ENCODE measurements at regions not wholly inside any gene's neighbourhood (a gene's known extent, or its start where the extent isn't known, plus 50 kb on each side); places are given as distances from the start of the nearest gene placed in this dataset.

GRCh38 chr18:24602201-24602600 is 141.8 kb downstream of the HRH4 start:
- 82% methylated on average over 4 of the region's 4 CpGs for WGBS

DNA sequence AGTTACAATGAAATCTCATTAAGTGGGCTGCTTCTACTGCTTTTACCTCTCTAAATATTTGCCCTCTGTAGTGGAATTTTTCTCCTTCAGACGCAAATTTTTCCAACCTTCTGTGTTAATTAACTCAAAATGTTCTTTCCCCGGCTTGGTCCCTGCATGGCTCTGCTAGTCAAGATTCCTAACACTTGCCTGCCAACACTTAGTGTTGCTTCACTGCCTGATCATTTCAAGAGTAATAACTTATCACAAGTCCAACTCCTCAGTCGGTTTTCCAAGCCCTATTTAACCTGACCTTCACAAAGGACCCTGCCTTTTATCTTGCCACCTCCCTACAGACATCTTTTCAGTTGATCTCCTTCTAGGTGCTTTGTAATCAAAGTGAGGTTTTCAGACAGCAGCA is 142.7 kb downstream of the HRH4 start:
- H3K27me3 ChIP-seq (ENCODE audit: control insufficient read depth in 4 of 4, insufficient read depth in 4 of 4, low read length in 3 of 4) = peaks cover 0 to 5% (median 2%) of the 10 kb centered on the region in 4 donors
- H3K36me3 ChIP-seq (ENCODE audit: control insufficient read depth in 4 of 4, insufficient read depth in 3 of 4, low read depth in 1 of 4, low read length in 3 of 4) = no peaks in the 10 kb centered on the region
- H3K9ac ChIP-seq (ENCODE audit: low read depth in 1 of 2, low read length in 2 of 2) = no peak overlapping the region
- no peak for DNase-seq (ENCODE audit: low spot score)
- H3K9me3 ChIP-seq (ENCODE audit: control insufficient read depth in 4 of 4, low read length in 3 of 4) = no peaks in the 10 kb centered on the region
- no peak overlapping the region for H3K27ac ChIP-seq (ENCODE audit: low read depth in 1 of 2, low read length in 2 of 2)
- no peaks in the 10 kb centered on the region for H3K4me1 ChIP-seq (ENCODE audit: control insufficient read depth in 4 of 4, insufficient read depth in 4 of 4, low read length in 3 of 4)
- TF ChIP-seq SP1 (IDR thresholded peaks at IDR 0.05) = no peak
- TF ChIP-seq EGR1 (IDR thresholded peaks at IDR 0.05; ENCODE audit: low read depth in 2 of 2) = no peak
- TF ChIP-seq RAD21 (IDR thresholded peaks at IDR 0.05) = no peak
- TF ChIP-seq ATF3 (IDR thresholded peaks at IDR 0.05) = no peak
- TF ChIP-seq HNF4A (conservative IDR thresholded peaks at IDR 0.05) = no peak
- no peak overlapping the region for H3K4me3 ChIP-seq (ENCODE audit: low read depth in 1 of 3, low read length in 3 of 3)
- 48% methylated on average over 3 of the region's 3 CpGs for WGBS

More at GRCh38 chr18:24602201-24602600, 141.8 kb downstream of the HRH4 start:
- no peak for TF ChIP-seq YY1 (IDR thresholded peaks at IDR 0.05)
- no peak for TF ChIP-seq CTCF (IDR thresholded peaks at IDR 0.05; ENCODE audit: low read depth, low read length, missing input control)
- TF ChIP-seq, protein P1, sequence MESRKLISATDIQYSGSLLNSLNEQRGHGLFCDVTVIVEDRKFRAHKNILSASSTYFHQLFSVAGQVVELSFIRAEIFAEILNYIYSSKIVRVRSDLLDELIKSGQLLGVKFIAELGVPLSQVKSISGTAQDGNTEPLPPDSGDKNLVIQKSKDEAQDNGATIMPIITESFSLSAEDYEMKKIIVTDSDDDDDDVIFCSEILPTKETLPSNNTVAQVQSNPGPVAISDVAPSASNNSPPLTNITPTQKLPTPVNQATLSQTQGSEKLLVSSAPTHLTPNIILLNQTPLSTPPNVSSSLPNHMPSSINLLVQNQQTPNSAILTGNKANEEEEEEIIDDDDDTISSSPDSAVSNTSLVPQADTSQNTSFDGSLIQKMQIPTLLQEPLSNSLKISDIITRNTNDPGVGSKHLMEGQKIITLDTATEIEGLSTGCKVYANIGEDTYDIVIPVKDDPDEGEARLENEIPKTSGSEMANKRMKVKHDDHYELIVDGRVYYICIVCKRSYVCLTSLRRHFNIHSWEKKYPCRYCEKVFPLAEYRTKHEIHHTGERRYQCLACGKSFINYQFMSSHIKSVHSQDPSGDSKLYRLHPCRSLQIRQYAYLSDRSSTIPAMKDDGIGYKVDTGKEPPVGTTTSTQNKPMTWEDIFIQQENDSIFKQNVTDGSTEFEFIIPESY (IDR thresholded peaks at IDR 0.05) = no peak
- no peak for TF ChIP-seq FOXA2 (IDR thresholded peaks at IDR 0.05)
- no peak for TF ChIP-seq GABPA (IDR thresholded peaks at IDR 0.05 in 1 of 2, conservative IDR thresholded peaks at IDR 0.05 in 1 of 2)
- TF ChIP-seq NR2F2 (IDR thresholded peaks at IDR 0.05) = no peak
- TF ChIP-seq EGR1 (IDR thresholded peaks at IDR 0.05; ENCODE audit: low read depth in 2 of 2) = no peak
- TF ChIP-seq JUND (IDR thresholded peaks at IDR 0.05) = no peak
- TF ChIP-seq RAD21 (IDR thresholded peaks at IDR 0.05) = no peak
- TF ChIP-seq FOXA1 (IDR thresholded peaks at IDR 0.05) = no peak
- no peak for TF ChIP-seq HNF4G (IDR thresholded peaks at IDR 0.05)
- no peak for TF ChIP-seq MAX (IDR thresholded peaks at IDR 0.05)
- no peak for TF ChIP-seq ATF3 (IDR thresholded peaks at IDR 0.05)
- no peak for TF ChIP-seq SP1 (IDR thresholded peaks at IDR 0.05)
- no peaks in the 10 kb centered on the region for H3K4me1 ChIP-seq (ENCODE audit: control insufficient read depth in 4 of 4, insufficient read depth in 4 of 4, low read length in 3 of 4)
- no peak for DNase-seq (ENCODE audit: low spot score)
- no peak overlapping the region for H3K27ac ChIP-seq (ENCODE audit: low read depth in 1 of 2, low read length in 2 of 2)
- H3K9ac ChIP-seq (ENCODE audit: low read depth in 1 of 2, low read length in 2 of 2) = no peak overlapping the region
- no peak overlapping the region for H3K4me3 ChIP-seq (ENCODE audit: low read depth in 1 of 3, low read length in 3 of 3)
- H3K9me3 ChIP-seq (ENCODE audit: control insufficient read depth in 4 of 4, low read length in 3 of 4) = no peaks in the 10 kb centered on the region
- H3K36me3 ChIP-seq (ENCODE audit: control insufficient read depth in 4 of 4, insufficient read depth in 3 of 4, low read depth in 1 of 4, low read length in 3 of 4) = no peaks in the 10 kb centered on the region
- H3K27me3 ChIP-seq (ENCODE audit: control insufficient read depth in 4 of 4, insufficient read depth in 4 of 4, low read length in 3 of 4) = peaks cover 0 to 5% (median 2%) of the 10 kb centered on the region in 4 donors

Data from liver (tissue), 8 donors.